Panc1 (cell line): ENCODE measurements at regions not wholly inside any gene's neighbourhood (a gene's known extent, or its start where the extent isn't known, plus 50 kb on each side); places are given as distances from the start of the nearest gene placed in this dataset.

Experiments
- ATAC-seq: fragments of 200-7000 bp; cut with Tn5 transposase; 2 replicates; pipeline ENCODE4 v1.9.1; 2020; ENCODE audit warnings: mild to moderate bottlenecking, moderate library complexity
- BruUV-seq: library from RNA; stranded (reverse); fragments of 400-500 nt; replicated peaks from 2 replicates; lab custom pipeline; 2021; lab: Mats Ljungman, UMichigan
- CTCF ChIA-PET: fragments of 300-600 bp; sonication (Branson Sonifier 250); formaldehyde crosslinking; loops from one replicate; lab custom pipeline; 2022; ENCODE audit warnings: antibody characterized with exemption; lab: Charles Lee
- POLR2A ChIA-PET: fragments of 300-600 bp; sonication (Branson Sonifier 250); formaldehyde crosslinking; loops from one replicate; lab custom pipeline; 2022; ENCODE audit warnings: antibody characterized with exemption; lab: Charles Lee
- DNase-seq: peaks from one replicate; pipeline ENCODE4 v3.0.0-alpha.2; 2010; ENCODE audit warnings: low read depth, low spot score
- H3K27ac ChIP-seq: 2 replicates; pipeline ENCODE4 v1.5.1; 2011; ENCODE audit warnings: mild to moderate bottlenecking, low read length, inconsistent platforms
- H3K27me3 ChIP-seq: fragments of 200-500 bp; sonication (Bioruptor generic); 2 replicates; pipeline ENCODE4 v1.6.0; 2014; ENCODE audit warnings: low read length, inconsistent platforms; ENCODE audit not compliant: control insufficient read depth, insufficient read depth
- H3K36me3 ChIP-seq: fragments of 200-500 bp; sonication (Bioruptor generic); 2 replicates; pipeline ENCODE4 v1.5.1; 2014; ENCODE audit warnings: inconsistent platforms, mild to moderate bottlenecking, low read length, moderate library complexity; ENCODE audit not compliant: control insufficient read depth, insufficient read depth
- H3K4me1 ChIP-seq: 2 replicates; pipeline ENCODE4 v1.5.1; 2011; ENCODE audit warnings: inconsistent platforms, mild to moderate bottlenecking, low read length, moderate library complexity; ENCODE audit not compliant: control insufficient read depth, insufficient read depth
- H3K4me3 ChIP-seq, 2 experiments: 2 replicates each; pipeline ENCODE4 v1.5.1; 2011 to 2012; ENCODE audit warnings: low read depth in 2 of 2, low read length in 2 of 2, mild to moderate bottlenecking in 2 of 2, inconsistent platforms in 1 of 2, moderate library complexity in 1 of 2
- H3K9me3 ChIP-seq: fragments of 200-500 bp; sonication (Bioruptor generic); 2 replicates; pipeline ENCODE4 v1.5.1; 2014; ENCODE audit warnings: low read depth, mild to moderate bottlenecking, inconsistent platforms, low read length, moderate library complexity; ENCODE audit not compliant: control insufficient read depth, insufficient read depth
- POLR2AphosphoS5 ChIP-seq: IDR thresholded peaks from 2 replicates; pipeline ENCODE4 v1.6.1; 2012; ENCODE audit warnings: mild to moderate bottlenecking, low read depth, low read length, moderate library complexity
- REST ChIP-seq, 2 experiments: IDR thresholded peaks; 2 replicates each; pipeline ENCODE4 v1.6.1; 2011 to 2012; ENCODE audit warnings: low read depth in 2 of 2, control low read depth in 1 of 2, low read length in 1 of 2, mild to moderate bottlenecking in 1 of 2, moderate library complexity in 1 of 2; ENCODE audit not compliant: insufficient read depth in 1 of 2
- SIN3A ChIP-seq: IDR thresholded peaks from 2 replicates; pipeline ENCODE4 v1.6.1; 2012; ENCODE audit warnings: low read depth, mild to moderate bottlenecking, low read length, moderate library complexity, borderline replicate concordance; ENCODE audit not compliant: insufficient read depth
- TCF7L2 ChIP-seq: IDR thresholded peaks from 2 replicates; pipeline ENCODE4 v1.6.1; 2011; ENCODE audit warnings: mild to moderate bottlenecking, low read depth, low read length, inconsistent platforms
- in situ Hi-C: cut with HindIII; loops from 2 replicates; pipeline ENCODE4 v1.10.0; 2016; ENCODE audit warnings: low sequenced_read_pairs, low pct_unique_long_range_greater_than_20kb
- intact Hi-C: fragments of 100-400 bp; cut with micrococcal nuclease; formaldehyde crosslinking; loops from one replicate; pipeline ENCODE4 v1.10.0; 2022; ENCODE audit not compliant: unreplicated experiment
- TF ChIP-seq, protein P1 (sequence below): fragments of 450-650 bp; IDR thresholded peaks from 2 replicates; pipeline ENCODE4 v1.5.1; 2017; ENCODE audit warnings: mild to moderate bottlenecking

GRCh38 chr10:78302989-78303854 lies 269.6 kb downstream of the RPS24 start:
- peak; percentile 97 for ATAC-seq
- no peaks in the 10 kb centered on the region for H3K36me3 ChIP-seq
- in situ Hi-C loops = no loop called here
- DNase-seq = peak; percentile 66
- no TSS peak for BruUV-seq
- peak overlapping the region; percentile 88 for H3K27ac ChIP-seq
- H3K9me3 ChIP-seq = no peaks in the 10 kb centered on the region
- H3K4me3 ChIP-seq = peak overlapping the region; percentile 78 to 87
- intact Hi-C loops = no loop called here
- H3K27me3 ChIP-seq = peaks cover 17% of the 10 kb centered on the region; the same call in 1 of the 2 replicates
- POLR2A ChIA-PET = interaction anchor here (0.6 kb wide), 1 partner anchor 444 kb away, joined by 3 read pairs; no protein-coding TSS in a partner anchor
- no peak for TF ChIP-seq REST (IDR thresholded peaks at IDR 0.05; ENCODE audit: insufficient read depth in 1 of 2, low read depth in 2 of 2, low read length in 1 of 2)
- peak; percentile 54; the same call in 1 of the 2 replicates for TF ChIP-seq SIN3A
- TF ChIP-seq POLR2AphosphoS5 = peak; percentile 53
- TF ChIP-seq TCF7L2 = peak; percentile 24; the same call in 1 of the 2 replicates
- TF ChIP-seq, protein P1, sequence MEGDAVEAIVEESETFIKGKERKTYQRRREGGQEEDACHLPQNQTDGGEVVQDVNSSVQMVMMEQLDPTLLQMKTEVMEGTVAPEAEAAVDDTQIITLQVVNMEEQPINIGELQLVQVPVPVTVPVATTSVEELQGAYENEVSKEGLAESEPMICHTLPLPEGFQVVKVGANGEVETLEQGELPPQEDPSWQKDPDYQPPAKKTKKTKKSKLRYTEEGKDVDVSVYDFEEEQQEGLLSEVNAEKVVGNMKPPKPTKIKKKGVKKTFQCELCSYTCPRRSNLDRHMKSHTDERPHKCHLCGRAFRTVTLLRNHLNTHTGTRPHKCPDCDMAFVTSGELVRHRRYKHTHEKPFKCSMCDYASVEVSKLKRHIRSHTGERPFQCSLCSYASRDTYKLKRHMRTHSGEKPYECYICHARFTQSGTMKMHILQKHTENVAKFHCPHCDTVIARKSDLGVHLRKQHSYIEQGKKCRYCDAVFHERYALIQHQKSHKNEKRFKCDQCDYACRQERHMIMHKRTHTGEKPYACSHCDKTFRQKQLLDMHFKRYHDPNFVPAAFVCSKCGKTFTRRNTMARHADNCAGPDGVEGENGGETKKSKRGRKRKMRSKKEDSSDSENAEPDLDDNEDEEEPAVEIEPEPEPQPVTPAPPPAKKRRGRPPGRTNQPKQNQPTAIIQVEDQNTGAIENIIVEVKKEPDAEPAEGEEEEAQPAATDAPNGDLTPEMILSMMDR = peak; percentile 92
- CTCF ChIA-PET = interaction anchor here (0.6 to 1.5 kb wide), 2 partner anchors 91 to 256 kb away, joined by 3 to 4 read pairs; no protein-coding TSS in a partner anchor
- H3K4me1 ChIP-seq = peaks cover 13% of the 10 kb centered on the region

DNA sequence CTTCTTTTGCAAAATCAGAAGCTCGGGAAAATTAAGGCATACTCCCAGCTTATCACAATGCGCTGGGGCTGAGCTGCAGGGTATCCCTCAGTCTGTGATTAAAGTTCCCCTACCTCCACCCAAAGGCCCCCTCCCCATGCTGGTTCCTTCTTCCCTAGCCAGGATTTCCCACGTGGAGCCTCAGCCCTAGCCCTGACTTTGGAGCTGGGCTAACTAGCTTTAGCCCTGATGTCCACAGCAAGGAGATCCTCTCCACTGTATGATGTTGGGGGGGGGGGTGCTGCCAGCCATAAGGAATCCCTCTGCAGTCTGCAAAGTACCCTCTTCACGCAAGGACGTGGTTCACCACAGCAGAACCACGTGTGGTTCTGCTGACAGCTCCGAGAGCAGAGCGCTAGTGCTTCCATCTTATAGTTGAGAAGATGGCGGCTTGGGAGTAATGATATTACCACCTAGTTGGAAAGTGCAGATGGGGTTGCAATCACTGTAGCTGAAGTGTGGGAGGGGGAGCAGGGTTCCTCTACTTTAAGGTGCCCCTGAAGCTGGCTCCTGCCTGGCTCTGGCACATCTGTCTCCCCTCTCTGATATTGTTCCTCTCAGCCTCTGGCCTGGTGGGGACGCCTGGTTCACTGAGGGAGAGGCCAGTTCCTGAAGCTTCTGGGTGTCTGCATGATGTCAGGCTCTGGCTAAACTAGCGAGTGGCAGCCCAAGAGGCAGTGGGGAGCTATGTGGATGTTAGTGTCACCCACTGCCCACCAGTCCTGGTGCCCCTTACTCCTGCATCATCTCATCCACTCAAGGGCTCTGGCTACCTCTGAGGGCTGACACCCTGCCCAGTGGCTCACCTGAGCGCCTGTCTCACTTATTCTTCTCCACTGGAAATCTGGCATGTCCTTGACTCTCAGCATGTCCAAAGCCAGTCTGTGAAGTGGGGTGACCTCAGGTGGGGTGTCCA lies 270.7 kb downstream of the RPS24 start:
- H3K27ac ChIP-seq = peak overlapping the region; percentile 13; the same call in 1 of the 2 replicates
- H3K4me3 ChIP-seq = no peak overlapping the region
- H3K9me3 ChIP-seq = no peaks in the 10 kb centered on the region
- H3K4me1 ChIP-seq = peaks cover 13% of the 10 kb centered on the region
- TF ChIP-seq TCF7L2 (no peak), POLR2AphosphoS5 (no peak), SIN3A (no peak), REST (IDR thresholded peaks at IDR 0.05; ENCODE audit: insufficient read depth in 1 of 2, low read depth in 2 of 2, low read length in 1 of 2) (no peak)
- TF ChIP-seq, protein P1 = no peak
- no peak for ATAC-seq
- CTCF ChIA-PET = interaction anchor here (0.5 to 0.6 kb wide), 3 partner anchors 134 to 428 kb away, joined by 4 to 5 read pairs (median 4); no protein-coding TSS in a partner anchor
- no peaks in the 10 kb centered on the region for H3K36me3 ChIP-seq
- intact Hi-C loops = loop anchor here (5.0 kb wide), 1 partner anchor 257 kb away; no protein-coding TSS in a partner anchor
- no peak for DNase-seq
- peaks cover 24% of the 10 kb centered on the region; the same call in 1 of the 2 replicates for H3K27me3 ChIP-seq
- POLR2A ChIA-PET = no interaction called here
- no TSS peak for BruUV-seq
- in situ Hi-C loops = no loop called here
